HepG2 (cell line): ENCODE measurements at regions not wholly inside any gene's neighbourhood (a gene's known extent, or its start where the extent isn't known, plus 50 kb on each side); places are given as distances from the start of the nearest gene placed in this dataset.

Experiments used
- ASH2L ChIP-seq: fragments of 300-600, 200-600 bp; sonication (generic); IDR thresholded peaks from 2 replicates; pipeline ENCODE4 v1.7.0; 2017; ENCODE audit warnings: low read depth, mild to moderate bottlenecking, moderate library complexity, mixed read lengths, low read length; ENCODE audit not compliant: insufficient read length
- DR1 ChIP-seq: sonication (generic); formaldehyde crosslinking; IDR thresholded peaks from 2 replicates; pipeline ENCODE4 v1.8.0; 2021; ENCODE audit warnings: mild to moderate bottlenecking, missing genetic modification reagents, inconsistent platforms
- ESRRA ChIP-seq: sonication (generic); formaldehyde crosslinking; IDR thresholded peaks from 2 replicates; pipeline ENCODE4 v1.5.1; 2020; ENCODE audit warnings: mild to moderate bottlenecking, low read depth, missing genetic modification reagents
- EZH2 ChIP-seq: conservative IDR thresholded peaks from 2 replicates; pipeline ENCODE4 v1.6.1; 2012; ENCODE audit warnings: mild to moderate bottlenecking, low read depth, low read length, moderate library complexity
- GPN1 ChIP-seq: sonication (generic); formaldehyde crosslinking; IDR thresholded peaks from 2 replicates; pipeline ENCODE4 v1.5.1; 2020; ENCODE audit warnings: missing genetic modification reagents, borderline replicate concordance
- GTF3A ChIP-seq: sonication (generic); formaldehyde crosslinking; conservative IDR thresholded peaks from 2 replicates; pipeline ENCODE4 v1.4.0; 2020; ENCODE audit warnings: mild to moderate bottlenecking, missing genetic modification reagents
- SOX13 ChIP-seq, 3 experiments: fragments of 450-650 bp in 1 of 3; sonication (generic) in 1 of 3; formaldehyde crosslinking in 1 of 3; IDR thresholded peaks in 2 of 3; conservative IDR thresholded peaks in 1 of 3; 2 replicates each; pipeline versions ENCODE4 v1.5.0 to v1.6.1; 2016 to 2020; ENCODE audit warnings: antibody characterized with exemption in 1 of 3, mild to moderate bottlenecking in 1 of 3, missing compliant biosample characterization in 1 of 3, missing genetic modification reagents in 1 of 3, moderate library complexity in 1 of 3
- ZFP62 ChIP-seq: sonication (generic); formaldehyde crosslinking; IDR thresholded peaks from 2 replicates; pipeline ENCODE4 v1.4.0; 2020; ENCODE audit warnings: missing genetic modification reagents
- ZNF552 ChIP-seq: sonication (generic); formaldehyde crosslinking; IDR thresholded peaks from 2 replicates; pipeline ENCODE4 v1.9.0; 2022; ENCODE audit warnings: missing genetic modification reagents, mild to moderate bottlenecking, borderline replicate concordance
- ZNF569 ChIP-seq: sonication (generic); formaldehyde crosslinking; IDR thresholded peaks from 2 replicates; pipeline ENCODE4 v1.5.0; 2020; ENCODE audit warnings: mild to moderate bottlenecking, missing genetic modification reagents, moderate library complexity, borderline replicate concordance
- TF ChIP-seq, protein P1 (sequence below): sonication (generic); formaldehyde crosslinking; IDR thresholded peaks from 2 replicates; pipeline ENCODE4 v1.4.0; 2020; ENCODE audit warnings: missing genetic modification reagents; ENCODE audit errors: not compliant biosample characterization
- TF ChIP-seq, protein P2 (sequence below), 2 experiments: fragments of 450-650 bp in 1 of 2; sonication (generic) in 1 of 2; formaldehyde crosslinking in 1 of 2; IDR thresholded peaks; 2 replicates each; pipeline versions ENCODE4 v1.6.1 to v1.8.0; 2016 to 2022; ENCODE audit warnings: antibody characterized with exemption in 1 of 2, mild to moderate bottlenecking in 1 of 2, missing genetic modification reagents in 1 of 2
- TF ChIP-seq, protein P3 (sequence below): IDR thresholded peaks from 2 replicates; pipeline ENCODE4 v1.6.1; 2012; ENCODE audit warnings: inconsistent platforms
- TF ChIP-seq, protein P4 (sequence below): sonication (generic); formaldehyde crosslinking; IDR thresholded peaks from 2 replicates; pipeline ENCODE4 v1.8.1; 2023; ENCODE audit warnings: missing genetic modification reagents, inconsistent platforms, borderline replicate concordance

DNA sequence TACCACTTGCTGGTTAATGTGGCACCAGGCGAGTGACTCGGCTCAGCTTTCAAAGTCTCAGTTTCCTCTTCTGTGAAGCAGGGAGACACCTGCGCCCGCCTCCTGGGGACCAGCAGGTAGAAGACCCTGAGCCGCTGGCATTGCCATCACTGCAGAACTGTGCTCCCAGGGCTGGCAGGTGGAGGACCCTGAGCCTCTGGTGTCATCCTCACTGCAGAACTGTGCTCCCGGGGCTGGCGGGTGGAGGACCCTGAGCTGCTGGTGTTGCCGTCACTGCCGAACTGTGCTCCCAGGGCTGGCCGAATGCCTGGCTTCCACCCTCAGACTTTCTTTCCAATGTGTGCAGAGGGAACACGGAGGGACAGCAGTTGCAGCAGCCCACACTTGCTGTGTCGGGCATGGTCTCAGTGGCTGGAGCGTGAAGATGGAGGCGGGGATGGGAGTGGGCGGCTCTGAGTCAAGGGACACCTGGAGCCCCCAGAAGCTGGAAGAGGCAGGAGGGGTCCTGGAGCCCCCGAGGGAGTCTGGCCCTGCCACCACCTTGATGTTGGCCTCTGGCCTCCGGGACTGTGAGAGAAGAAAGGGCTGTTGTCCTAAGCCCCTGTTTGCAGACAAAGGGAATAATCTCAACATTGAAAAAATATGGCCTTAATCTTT is 75.8 kb upstream of the METTL9 start (continued):
- TF ChIP-seq, protein P1, sequence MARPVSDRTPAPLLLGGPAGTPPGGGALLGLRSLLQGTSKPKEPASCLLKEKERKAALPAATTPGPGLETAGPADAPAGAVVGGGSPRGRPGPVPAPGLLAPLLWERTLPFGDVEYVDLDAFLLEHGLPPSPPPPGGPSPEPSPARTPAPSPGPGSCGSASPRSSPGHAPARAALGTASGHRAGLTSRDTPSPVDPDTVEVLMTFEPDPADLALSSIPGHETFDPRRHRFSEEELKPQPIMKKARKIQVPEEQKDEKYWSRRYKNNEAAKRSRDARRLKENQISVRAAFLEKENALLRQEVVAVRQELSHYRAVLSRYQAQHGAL = no peak
- no peak for TF ChIP-seq ZFP62
- TF ChIP-seq, protein P2, sequence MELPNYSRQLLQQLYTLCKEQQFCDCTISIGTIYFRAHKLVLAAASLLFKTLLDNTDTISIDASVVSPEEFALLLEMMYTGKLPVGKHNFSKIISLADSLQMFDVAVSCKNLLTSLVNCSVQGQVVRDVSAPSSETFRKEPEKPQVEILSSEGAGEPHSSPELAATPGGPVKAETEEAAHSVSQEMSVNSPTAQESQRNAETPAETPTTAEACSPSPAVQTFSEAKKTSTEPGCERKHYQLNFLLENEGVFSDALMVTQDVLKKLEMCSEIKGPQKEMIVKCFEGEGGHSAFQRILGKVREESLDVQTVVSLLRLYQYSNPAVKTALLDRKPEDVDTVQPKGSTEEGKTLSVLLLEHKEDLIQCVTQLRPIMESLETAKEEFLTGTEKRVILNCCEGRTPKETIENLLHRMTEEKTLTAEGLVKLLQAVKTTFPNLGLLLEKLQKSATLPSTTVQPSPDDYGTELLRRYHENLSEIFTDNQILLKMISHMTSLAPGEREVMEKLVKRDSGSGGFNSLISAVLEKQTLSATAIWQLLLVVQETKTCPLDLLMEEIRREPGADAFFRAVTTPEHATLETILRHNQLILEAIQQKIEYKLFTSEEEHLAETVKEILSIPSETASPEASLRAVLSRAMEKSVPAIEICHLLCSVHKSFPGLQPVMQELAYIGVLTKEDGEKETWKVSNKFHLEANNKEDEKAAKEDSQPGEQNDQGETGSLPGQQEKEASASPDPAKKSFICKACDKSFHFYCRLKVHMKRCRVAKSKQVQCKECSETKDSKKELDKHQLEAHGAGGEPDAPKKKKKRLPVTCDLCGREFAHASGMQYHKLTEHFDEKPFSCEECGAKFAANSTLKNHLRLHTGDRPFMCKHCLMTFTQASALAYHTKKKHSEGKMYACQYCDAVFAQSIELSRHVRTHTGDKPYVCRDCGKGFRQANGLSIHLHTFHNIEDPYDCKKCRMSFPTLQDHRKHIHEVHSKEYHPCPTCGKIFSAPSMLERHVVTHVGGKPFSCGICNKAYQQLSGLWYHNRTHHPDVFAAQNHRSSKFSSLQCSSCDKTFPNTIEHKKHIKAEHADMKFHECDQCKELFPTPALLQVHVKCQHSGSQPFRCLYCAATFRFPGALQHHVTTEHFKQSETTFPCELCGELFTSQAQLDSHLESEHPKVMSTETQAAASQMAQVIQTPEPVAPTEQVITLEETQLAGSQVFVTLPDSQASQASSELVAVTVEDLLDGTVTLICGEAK (IDR thresholded peaks at IDR 0.05) = no peak
- TF ChIP-seq, protein P2 (CRISPR knock-in tag; IDR thresholded peaks at IDR 0.05) = peak; percentile 65; the same call in 1 of the 2 replicates
- TF ChIP-seq, protein P3, sequence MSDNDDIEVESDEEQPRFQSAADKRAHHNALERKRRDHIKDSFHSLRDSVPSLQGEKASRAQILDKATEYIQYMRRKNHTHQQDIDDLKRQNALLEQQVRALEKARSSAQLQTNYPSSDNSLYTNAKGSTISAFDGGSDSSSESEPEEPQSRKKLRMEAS = no peak
- TF ChIP-seq GTF3A (CRISPR knock-in tag) = no peak
- TF ChIP-seq EZH2 = no peak
- 0 out of 2 replicates have a peak, but pooled peaks have one; percentile 25 for TF ChIP-seq DR1 (CRISPR knock-in tag)
- peak; percentile 40 for TF ChIP-seq ASH2L
- TF ChIP-seq SOX13 (IDR thresholded peaks at IDR 0.05) = peak; percentile 83; the same call in 1 of the 2 replicates
- peak in 1 of 2 experiments; percentile 88; a peak in 3 of 4 replicates for TF ChIP-seq SOX13 (CRISPR knock-in tag; conservative IDR thresholded peaks at IDR 0.05 in 1 of 2, IDR thresholded peaks at IDR 0.05 in 1 of 2)
- TF ChIP-seq, protein P4, sequence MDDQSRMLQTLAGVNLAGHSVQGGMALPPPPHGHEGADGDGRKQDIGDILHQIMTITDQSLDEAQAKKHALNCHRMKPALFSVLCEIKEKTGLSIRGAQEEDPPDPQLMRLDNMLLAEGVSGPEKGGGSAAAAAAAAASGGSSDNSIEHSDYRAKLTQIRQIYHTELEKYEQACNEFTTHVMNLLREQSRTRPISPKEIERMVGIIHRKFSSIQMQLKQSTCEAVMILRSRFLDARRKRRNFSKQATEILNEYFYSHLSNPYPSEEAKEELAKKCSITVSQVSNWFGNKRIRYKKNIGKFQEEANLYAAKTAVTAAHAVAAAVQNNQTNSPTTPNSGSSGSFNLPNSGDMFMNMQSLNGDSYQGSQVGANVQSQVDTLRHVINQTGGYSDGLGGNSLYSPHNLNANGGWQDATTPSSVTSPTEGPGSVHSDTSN = no peak
- TF ChIP-seq ZNF569 = no peak
- 0 out of 2 replicates have a peak, but pooled peaks have one; percentile 51 for TF ChIP-seq ZNF552 (CRISPR knock-in tag)
- no peak for TF ChIP-seq ESRRA (CRISPR knock-in tag)
- TF ChIP-seq GPN1 (CRISPR knock-in tag) = no peak
